Gastrocnemius medialis (tissue), 4 donors: ENCODE measurements at regions not wholly inside any gene's neighbourhood (a gene's known extent, or its start where the extent isn't known, plus 50 kb on each side); places are given as distances from the start of the nearest gene placed in this dataset.

Experiments used
- CTCF ChIP-seq, 5 experiments: fragments of 450-650 bp in 3 of 5; fragments of 200-600 bp in 2 of 5; sonication (generic) in 2 of 5; IDR thresholded peaks in 4 of 5; conservative IDR thresholded peaks in 1 of 5; 1 replicate in 4 of 5; 2 replicates in 1 of 5; pipeline ENCODE4 v1.5.1; 2016 to 2019; ENCODE audit warnings: antibody characterized with exemption in 5 of 5, mild to moderate bottlenecking in 3 of 5, moderate library complexity in 3 of 5
- POLR2A ChIP-seq, 2 donors: fragments of 450-650 bp; IDR thresholded peaks; one replicate each; pipeline ENCODE4 v1.6.1; 2017; ENCODE audit warnings: antibody characterized with exemption in 2 of 2, mild to moderate bottlenecking in 2 of 2, moderate library complexity in 2 of 2

DNA sequence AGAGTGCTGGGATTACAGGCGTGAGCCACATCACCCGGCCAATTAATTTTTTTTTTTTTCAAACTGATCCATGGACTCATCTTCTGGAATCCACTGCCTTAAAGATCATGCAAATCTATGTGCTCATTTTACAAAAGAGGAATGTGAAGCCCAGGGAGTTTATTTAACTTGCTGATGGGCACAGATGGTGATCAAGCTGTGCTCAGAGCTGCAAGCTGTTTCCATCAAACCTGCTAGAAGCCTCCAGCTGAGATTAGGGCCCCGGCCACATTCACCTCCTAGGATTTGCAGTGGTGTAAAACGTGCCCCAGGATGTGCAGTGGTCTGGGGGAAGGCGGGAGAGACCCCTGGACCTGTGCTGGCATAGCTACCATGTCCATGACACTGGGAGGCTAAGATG is 56.1 kb upstream of the TUT7 start:
- TF ChIP-seq POLR2A (IDR thresholded peaks at IDR 0.05) (no peak), CTCF (IDR thresholded peaks at IDR 0.05 in 4 of 5, conservative IDR thresholded peaks at IDR 0.05 in 1 of 5) (no peak)
